Prostate gland (tissue), 2 donors: ENCODE measurements at regions not wholly inside any gene's neighbourhood (a gene's known extent, or its start where the extent isn't known, plus 50 kb on each side); places are given as distances from the start of the nearest gene placed in this dataset.
"Not testable (repeated sequence)": the region's sequence is repeated elsewhere in the genome, so short reads cannot be mapped to it uniquely, and the experiment has no call there.

Source experiments
- DNase-seq: peaks from one replicate; pipeline ENCODE4 v3.0.0-alpha.2; 2019; ENCODE audit warnings: low spot score
- H3K27ac ChIP-seq, 2 donors: fragments of 200-600 bp; sonication (generic); 2 replicates each; pipeline ENCODE4 v1.5.1; 2017 to 2019
- H3K27me3 ChIP-seq: fragments of 200-600 bp; sonication (generic); replicated peaks from 2 replicates; pipeline ENCODE4 v1.5.1; 2019; ENCODE audit not compliant: insufficient read depth
- H3K36me3 ChIP-seq, 2 donors: fragments of 200-600 bp; sonication (generic); 1 replicate in 1 of 2; 2 replicates in 1 of 2; pipeline versions ENCODE4 v1.5.1 to v1.8.1; 2017 to 2019
- H3K4me1 ChIP-seq: fragments of 200-600 bp; sonication (generic); replicated peaks from 2 replicates; pipeline ENCODE4 v1.5.1; 2019
- H3K4me3 ChIP-seq, 2 donors: fragments of 200-600 bp; sonication (generic); 2 replicates each; pipeline ENCODE4 v1.5.1; 2017 to 2019
- H3K9me3 ChIP-seq: fragments of 200-600 bp; sonication (generic); 2 replicates; pipeline ENCODE4 v1.5.1; 2017
- CTCF ChIP-seq, 4 experiments: fragments of 200-600 bp in 2 of 4; fragments of 450-650 bp in 2 of 4; sonication (generic) in 2 of 4; IDR thresholded peaks; 1 replicate in 3 of 4; 2 replicates in 1 of 4; pipeline ENCODE4 v1.5.1; 2016 to 2019; ENCODE audit warnings: antibody characterized with exemption in 4 of 4, mild to moderate bottlenecking in 2 of 4, moderate library complexity in 2 of 4
- POLR2A ChIP-seq: fragments of 450-650 bp; IDR thresholded peaks from one replicate; pipeline ENCODE4 v1.6.1; 2016; ENCODE audit warnings: antibody characterized with exemption, mild to moderate bottlenecking
- POLR2AphosphoS5 ChIP-seq: sonication (generic); formaldehyde crosslinking; IDR thresholded peaks from one replicate; pipeline ENCODE4 v1.6.1; 2017; ENCODE audit warnings: antibody characterized with exemption
- WGBS: methylation state at CpG from one replicate; pipeline ENCODE4 v1.1.5; 2018; 5-methylcytosine and 5-hydroxymethylcytosine counted together
- intact Hi-C: fragments of 100-400 bp; cut with DNase I; formaldehyde crosslinking; loops from one replicate; pipeline ENCODE4 v1.14.2; 2022

DNA sequence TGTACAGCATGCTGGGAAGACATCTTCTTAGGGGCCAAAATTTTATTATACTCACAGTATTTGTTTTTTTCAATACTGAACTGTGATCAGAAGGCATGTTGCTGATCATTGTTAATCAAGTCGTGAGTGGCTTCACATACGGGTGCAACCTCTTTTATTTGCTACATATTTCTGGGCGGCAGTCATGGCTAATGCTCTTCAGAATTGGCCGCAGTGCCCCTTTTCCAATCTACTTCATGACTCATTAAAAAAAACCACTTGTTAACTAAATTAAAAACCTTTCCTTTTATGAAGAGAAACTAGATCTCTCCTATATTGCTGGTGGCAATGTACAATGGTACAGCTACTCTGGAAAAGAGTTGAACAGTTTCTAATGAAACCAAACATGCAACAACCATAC is 101.5 kb upstream of the C1GALT1C1 start:
- Histone ChIP-seq H3K9me3 (no peaks in the 10 kb centered on the region), H3K4me1 (no peaks in the 10 kb centered on the region), H3K27ac (no peak overlapping the region), H3K36me3 (no peaks in the 10 kb centered on the region), H3K4me3 (no peak overlapping the region), H3K27me3 (no peaks in the 10 kb centered on the region)
- DNase-seq, result no peak
- no peak for TF ChIP-seq POLR2A
- no peak for TF ChIP-seq POLR2AphosphoS5
- 56% methylated on average over 4 of the region's 4 CpGs for WGBS
- intact Hi-C loops, result no loop called here

DNA sequence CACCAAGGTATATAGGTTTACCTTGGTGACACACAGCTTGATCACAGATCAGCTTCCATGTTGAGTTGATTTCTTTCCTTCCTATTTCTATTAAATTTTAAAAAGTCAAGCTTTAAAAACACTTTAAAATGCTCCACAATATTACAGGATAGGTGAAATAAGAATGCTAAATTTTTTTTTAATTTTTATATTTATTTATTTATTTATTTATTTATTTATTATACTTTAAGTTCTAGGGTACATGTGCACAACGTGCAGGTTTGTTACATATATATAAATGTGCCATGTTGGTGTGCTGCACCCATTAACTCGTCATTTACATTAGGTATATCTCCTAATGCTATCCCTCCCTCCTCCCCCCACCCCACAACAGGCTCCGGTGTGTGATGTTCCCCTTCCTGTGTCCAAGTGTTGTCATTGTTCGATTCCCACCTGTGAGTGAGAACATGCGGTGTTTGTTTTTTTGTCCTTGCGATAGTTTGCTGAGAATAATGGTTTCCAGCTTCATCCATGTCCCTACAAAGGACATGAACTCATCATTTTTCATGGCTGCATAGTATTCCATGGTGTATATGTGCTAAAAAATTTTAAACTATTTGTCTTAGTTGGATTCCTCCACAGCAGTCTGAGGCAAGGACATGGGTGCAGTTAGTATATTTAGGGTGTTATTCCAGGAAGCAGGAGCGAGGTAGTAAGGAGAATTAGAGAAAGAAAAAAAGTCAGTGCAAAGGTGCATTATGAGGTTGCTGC is 99.8 kb upstream of the C1GALT1C1 start:
- H3K9me3 ChIP-seq, result not testable (repeated sequence)

GRCh38 chrX:120727911-120728310 is 98.1 kb upstream of the C1GALT1C1 start:
- TF ChIP-seq CTCF (IDR thresholded peaks at IDR 0.05), result no peak
- TF ChIP-seq POLR2AphosphoS5, result no peak
- TF ChIP-seq POLR2A, result no peak
- Histone ChIP-seq H3K4me1 (no peaks in the 10 kb centered on the region), H3K4me3 (no peak overlapping the region), H3K9me3 (no peaks in the 10 kb centered on the region), H3K36me3 (no peaks in the 10 kb centered on the region), H3K27ac (no peak overlapping the region), H3K27me3 (no peaks in the 10 kb centered on the region)
- intact Hi-C loops, result no loop called here
- DNase-seq, result no peak

More for the DNA sequence above, 99.8 kb upstream of the C1GALT1C1 start:
- H3K27ac ChIP-seq, H3K4me1 ChIP-seq, H3K4me3 ChIP-seq, H3K36me3 ChIP-seq, DNase-seq, H3K27me3 ChIP-seq, intact Hi-C loops: not testable (repeated sequence)
- WGBS, result 98% methylated on average over 7 of the region's 7 CpGs

- Histone ChIP-seq H3K4me1 (no peaks in the 10 kb centered on the region), H3K27me3 (no peaks in the 10 kb centered on the region), H3K9me3 (no peaks in the 10 kb centered on the region), H3K36me3 (no peaks in the 10 kb centered on the region), H3K4me3 (no peak overlapping the region), H3K27ac (no peak overlapping the region)
- DNase-seq, result no peak
- TF ChIP-seq CTCF (IDR thresholded peaks at IDR 0.05), result no peak
- TF ChIP-seq POLR2AphosphoS5, result no peak
- no peak for TF ChIP-seq POLR2A
- intact Hi-C loops, result no loop called here
- WGBS, result 61% methylated on average over 2 of the region's 2 CpGs
Measured at GRCh38 chrX:120727452-120727851, 97.6 kb upstream of the C1GALT1C1 start.

DNA sequence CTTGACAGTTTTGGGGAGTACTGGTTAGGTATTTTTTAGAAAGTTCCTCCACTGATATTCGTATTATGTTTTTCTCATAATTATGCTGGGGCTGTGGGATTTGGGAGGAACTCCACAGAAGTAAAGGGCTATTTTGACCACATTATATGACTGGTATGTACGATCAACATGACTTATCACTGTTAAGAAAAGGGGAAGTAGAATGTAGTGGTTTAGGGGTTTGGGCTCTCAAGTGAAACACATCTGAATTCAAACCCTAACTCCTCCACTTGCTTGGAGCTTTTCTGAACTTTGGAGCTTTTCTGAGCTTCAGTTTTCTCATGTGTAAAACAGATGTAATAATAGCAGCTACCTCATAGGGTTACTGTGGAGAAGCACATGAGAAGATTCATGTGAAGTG is 96.4 kb upstream of the C1GALT1C1 start:
- H3K4me1 ChIP-seq, result no peaks in the 10 kb centered on the region
- H3K9me3 ChIP-seq, result no peaks in the 10 kb centered on the region
- intact Hi-C loops, result no loop called here
- no peaks in the 10 kb centered on the region for H3K36me3 ChIP-seq
- TF ChIP-seq POLR2A (no peak), POLR2AphosphoS5 (no peak), CTCF (IDR thresholded peaks at IDR 0.05) (no peak)
- no peak overlapping the region for H3K27ac ChIP-seq
- no peaks in the 10 kb centered on the region for H3K27me3 ChIP-seq
- 90% methylated on average over 2 of the region's 2 CpGs for WGBS
- H3K4me3 ChIP-seq, result no peak overlapping the region
- no peak for DNase-seq

- Histone ChIP-seq H3K4me1 (no peaks in the 10 kb centered on the region), H3K27me3 (no peaks in the 10 kb centered on the region), H3K27ac (no peak overlapping the region), H3K36me3 (no peaks in the 10 kb centered on the region), H3K4me3 (no peak overlapping the region), H3K9me3 (no peaks in the 10 kb centered on the region)
- 60% methylated on average over 1 of the region's 1 CpG for WGBS
- TF ChIP-seq POLR2AphosphoS5, result no peak
- TF ChIP-seq POLR2A, result no peak
- TF ChIP-seq CTCF (IDR thresholded peaks at IDR 0.05), result no peak
- intact Hi-C loops, result no loop called here
- DNase-seq, result no peak
Measured at GRCh38 chrX:120725874-120726273, 96.0 kb upstream of the C1GALT1C1 start.
